OCI-LY1 (cell line): ENCODE measurements at regions not wholly inside any gene's neighbourhood (a gene's known extent, or its start where the extent isn't known, plus 50 kb on each side); places are given as distances from the start of the nearest gene placed in this dataset.

Experiments
- CTCF ChIP-seq: fragments of 200-600 bp; sonication (generic), shearing (Covaris generic); IDR thresholded peaks from 2 replicates; pipeline ENCODE4 v1.5.1; 2017; ENCODE audit warnings: mild to moderate bottlenecking, antibody characterized with exemption, low read length, moderate library complexity, mixed read lengths
- EZH2 ChIP-seq: fragments of 200-600 bp; sonication (generic), shearing (Covaris generic); IDR thresholded peaks from 2 replicates; pipeline ENCODE4 v1.8.0; 2017; ENCODE audit warnings: borderline replicate concordance, mixed run types, mild to moderate bottlenecking, antibody characterized with exemption, low read length, moderate library complexity, mixed read lengths

GRCh38 chr20:6496874-6497273 is 270.6 kb upstream of the BMP2 start:
- TF ChIP-seq CTCF, result no peak
- no peak for TF ChIP-seq EZH2
